Kidney (tissue), 13 donors: ENCODE measurements at regions not wholly inside any gene's neighbourhood (a gene's known extent, or its start where the extent isn't known, plus 50 kb on each side); places are given as distances from the start of the nearest gene placed in this dataset.
A peak's percentile ranks its signal among the peaks of the same experiment; 100 is the strongest.

Source experiments
- DNase-seq, 5 donors: peaks; one replicate each; pipeline ENCODE4 v3.0.0-alpha.2; 2013 to 2020
- FAIRE-seq: peaks from 2 replicates; lab custom pipeline; 2012; peaks lifted over from hg19 to GRCh38; lab: Jason Lieb, UNC
- H3K27ac ChIP-seq, 2 donors: one replicate each; pipeline ENCODE4 v1.7.0; 2013; ENCODE audit warnings: low read depth in 2 of 2, low read length in 2 of 2, inconsistent platforms in 1 of 2
- H3K27me3 ChIP-seq: one replicate; pipeline ENCODE4 v1.7.1; 2013; ENCODE audit warnings: low read length, inconsistent platforms; ENCODE audit not compliant: control insufficient read depth, insufficient read depth
- H3K36me3 ChIP-seq, 3 donors: one replicate each; pipeline versions ENCODE4 v1.7.0 to v1.7.1; 2013; ENCODE audit warnings: low read length in 3 of 3, control low read depth in 1 of 3, inconsistent platforms in 1 of 3; ENCODE audit not compliant: insufficient read depth in 3 of 3, control insufficient read depth in 2 of 3
- H3K4me1 ChIP-seq, 3 donors: one replicate each; pipeline versions ENCODE4 v1.7.0 to v1.7.1; 2013; ENCODE audit warnings: low read length in 3 of 3, inconsistent platforms in 1 of 3, low read depth in 1 of 3; ENCODE audit not compliant: control insufficient read depth in 2 of 3, insufficient read depth in 2 of 3
- H3K4me3 ChIP-seq, 3 donors: one replicate each; pipeline versions ENCODE4 v1.7.0 to v1.8.1; 2013; ENCODE audit warnings: low read length in 3 of 3, control low read depth in 1 of 3, inconsistent platforms in 1 of 3
- H3K9ac ChIP-seq, 3 donors: one replicate each; pipeline versions ENCODE4 v1.7.0 to v1.7.1; 2013; ENCODE audit warnings: low read length in 3 of 3, control low read depth in 1 of 3, inconsistent platforms in 1 of 3
- H3K9me3 ChIP-seq, 3 donors: one replicate each; pipeline versions ENCODE4 v1.7.0 to v1.7.1; 2013; ENCODE audit warnings: low read length in 3 of 3, control low read depth in 1 of 3, inconsistent platforms in 1 of 3; ENCODE audit not compliant: control insufficient read depth in 2 of 3, insufficient read depth in 1 of 3
- CTCF ChIP-seq: IDR thresholded peaks from 3 replicates; pipeline ENCODE4 v1.5.1; 2012; ENCODE audit warnings: mild to moderate bottlenecking, moderate library complexity, borderline replicate concordance; ENCODE audit not compliant: insufficient read depth; ENCODE audit errors: extremely low read depth
- intact Hi-C: fragments of 100-400 bp; cut with DNase I; formaldehyde crosslinking; loops from one replicate; pipeline ENCODE4 v1.11.1; 2022
- donor health status: control.
- donor health status: control.
- donor health status: control.
- donor health status: control.
- donor health status: control.
- donor health status: DM: yes; HTN: yes; CAD: no.
- donor health status: Normal renal cell carcinoma (clear cell type).

- H3K27ac ChIP-seq: no peak overlapping the region
- H3K27me3 ChIP-seq: no peaks in the 10 kb centered on the region
- no peak for TF ChIP-seq CTCF
- H3K36me3 ChIP-seq: no peaks in the 10 kb centered on the region
- no peak overlapping the region for H3K4me3 ChIP-seq
- DNase-seq: no peak
- H3K9ac ChIP-seq: no peak overlapping the region
- intact Hi-C loops: no loop called here
- H3K4me1 ChIP-seq: no peaks in the 10 kb centered on the region
- H3K9me3 ChIP-seq: peaks cover 0 to 4% (median 0%) of the 10 kb centered on the region in 3 donors
- FAIRE-seq: no peak
These were observed 128.4 kb upstream of the NOX3 start for GRCh38 chr6:155584006-155584405.

- no peak overlapping the region for H3K4me3 ChIP-seq
- FAIRE-seq: no peak
- H3K27ac ChIP-seq: no peak overlapping the region
- no peaks in the 10 kb centered on the region for H3K9me3 ChIP-seq
- no peak overlapping the region for H3K9ac ChIP-seq
- no peak for DNase-seq
- H3K27me3 ChIP-seq: no peaks in the 10 kb centered on the region
- H3K4me1 ChIP-seq: no peaks in the 10 kb centered on the region
- intact Hi-C loops: no loop called here
- no peaks in the 10 kb centered on the region for H3K36me3 ChIP-seq
- TF ChIP-seq CTCF: no peak
These were observed 126.7 kb upstream of the NOX3 start for GRCh38 chr6:155582016-155582991.

GRCh38 chr6:155580904-155581303 lies 125.3 kb upstream of the NOX3 start:
- Histone ChIP-seq H3K36me3 (no peaks in the 10 kb centered on the region), H3K27me3 (no peaks in the 10 kb centered on the region), H3K4me1 (no peaks in the 10 kb centered on the region), H3K27ac (no peak overlapping the region), H3K9ac (no peak overlapping the region), H3K9me3 (no peaks in the 10 kb centered on the region), H3K4me3 (no peak overlapping the region)
- intact Hi-C loops: no loop called here
- FAIRE-seq: no peak
- TF ChIP-seq CTCF: no peak
- peak in 1 of 5 donors; percentile 10 for DNase-seq
